ENCODE measurements at regions not wholly inside any gene's neighbourhood (a gene's known extent, or its start where the extent isn't known, plus 50 kb on each side); places are given as distances from the start of the nearest gene placed in this dataset.

DNA sequence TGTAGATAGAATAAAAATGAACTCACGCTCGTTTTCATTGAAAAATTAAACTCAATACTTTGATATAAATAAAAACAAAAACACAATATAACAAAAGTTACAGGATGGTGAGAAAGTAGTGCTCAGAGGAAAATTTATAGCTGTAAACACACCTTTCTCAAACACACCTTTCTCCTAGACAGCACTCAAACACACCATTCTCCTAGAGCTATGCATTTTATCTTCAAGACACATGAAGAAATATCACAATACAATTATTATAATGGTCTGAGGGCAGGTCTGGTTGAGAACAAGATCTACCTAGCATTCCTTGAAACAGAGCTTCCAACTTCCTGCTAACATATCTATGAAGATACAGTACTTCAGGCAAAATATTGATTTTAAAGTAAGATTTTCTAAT is 183.4 kb upstream of the NBEA start:
- Histone ChIP-seq H3K27ac (ENCODE audit: low read depth, low read length) (no peak overlapping the region), H3K79me1 (ENCODE audit: low read length) (peaks cover 4% of the 10 kb centered on the region), H4K8ac (ENCODE audit: low read depth, low read length) (no peak overlapping the region), H3K36me3 (ENCODE audit: control insufficient read depth in 1 of 2, insufficient read depth in 2 of 2, low read length in 2 of 2) (no peaks in the 10 kb centered on the region), H3K18ac (ENCODE audit: low read length) (no peak overlapping the region), H2BK5ac (ENCODE audit: low read depth, low read length, poor library complexity) (no peak overlapping the region), H3K79me2 (ENCODE audit: control insufficient read depth, insufficient read depth, low read length, poor library complexity) (no peaks in the 10 kb centered on the region), H4K12ac (ENCODE audit: low read depth, low read length) (no peak overlapping the region), H3K14ac (ENCODE audit: low read length) (no peak overlapping the region), H4K91ac (ENCODE audit: low read depth, low read length) (no peak overlapping the region), H3K27me3 (ENCODE audit: insufficient read depth, low read length) (no peaks in the 10 kb centered on the region), H2AFZ (ENCODE audit: insufficient read depth, low read length, poor library complexity) (no peak overlapping the region), H3K9ac (ENCODE audit: low read length) (no peak overlapping the region), H3K4me3 (ENCODE audit: low read depth, low read length) (no peak overlapping the region), H3K23ac (ENCODE audit: low read length) (no peak overlapping the region), H2BK120ac (ENCODE audit: insufficient read depth, low read length, poor library complexity) (no peak overlapping the region), H2BK12ac (ENCODE audit: low read length) (no peak overlapping the region), H3K9me3 (ENCODE audit: insufficient read depth, low read depth, low read length) (no peaks in the 10 kb centered on the region), H3K4me2 (ENCODE audit: low read length) (no peak overlapping the region), H2AK5ac (ENCODE audit: low read length) (no peak overlapping the region), H3K4ac (ENCODE audit: low read depth, low read length) (no peak overlapping the region), H3K4me1 (ENCODE audit: control insufficient read depth in 1 of 2, insufficient read depth in 2 of 2, low read length in 2 of 2) (no peaks in the 10 kb centered on the region)
- WGBS (ENCODE audit: extremely low coverage, insufficient coverage, insufficient read length): no CpG with 5 or more reads among the region's 2 CpGs
- DNase-seq: no peak

DNA sequence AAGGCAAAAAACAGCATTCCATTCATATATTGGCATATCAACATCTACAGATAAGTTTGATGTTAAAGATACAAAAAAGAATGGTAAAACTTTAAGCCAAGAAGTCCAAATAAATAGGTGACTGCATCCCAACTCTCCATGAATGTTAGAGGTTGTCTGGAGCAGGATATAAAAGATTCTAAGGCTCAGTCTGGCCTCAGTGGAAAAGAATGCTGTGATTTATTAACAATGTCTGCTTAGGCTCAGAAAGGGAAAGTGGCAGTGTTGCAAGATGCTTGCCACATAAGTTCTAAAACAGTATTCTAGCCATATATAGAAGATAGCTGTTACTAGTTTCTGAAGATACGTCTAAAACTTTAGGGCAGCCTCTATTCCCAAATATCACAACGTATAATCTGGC is 179.8 kb upstream of the NBEA start:
- H3K27me3 ChIP-seq (ENCODE audit: insufficient read depth, low read length): no peaks in the 10 kb centered on the region
- H2BK5ac ChIP-seq (ENCODE audit: low read depth, low read length, poor library complexity): no peak overlapping the region
- H3K18ac ChIP-seq (ENCODE audit: low read length): no peak overlapping the region
- H3K4me3 ChIP-seq (ENCODE audit: low read depth, low read length): no peak overlapping the region
- no peaks in the 10 kb centered on the region for H3K79me2 ChIP-seq (ENCODE audit: control insufficient read depth, insufficient read depth, low read length, poor library complexity)
- no peak overlapping the region for H3K23ac ChIP-seq (ENCODE audit: low read length)
- H3K4me2 ChIP-seq (ENCODE audit: low read length): no peak overlapping the region
- no peak overlapping the region for H2AFZ ChIP-seq (ENCODE audit: insufficient read depth, low read length, poor library complexity)
- no CpG with 5 or more reads among the region's 2 CpGs for WGBS (ENCODE audit: extremely low coverage, insufficient coverage, insufficient read length)
- no peaks in the 10 kb centered on the region for H3K4me1 ChIP-seq (ENCODE audit: control insufficient read depth in 1 of 2, insufficient read depth in 2 of 2, low read length in 2 of 2)
- peaks cover 4% of the 10 kb centered on the region for H3K79me1 ChIP-seq (ENCODE audit: low read length)
- no peak overlapping the region for H3K4ac ChIP-seq (ENCODE audit: low read depth, low read length)
- H2AK5ac ChIP-seq (ENCODE audit: low read length): no peak overlapping the region
- DNase-seq: peak in 1 of 2 donors; percentile 57
- H3K9me3 ChIP-seq (ENCODE audit: insufficient read depth, low read depth, low read length): peaks cover 2% of the 10 kb centered on the region
- no peaks in the 10 kb centered on the region for H3K36me3 ChIP-seq (ENCODE audit: control insufficient read depth in 1 of 2, insufficient read depth in 2 of 2, low read length in 2 of 2)
- H2BK120ac ChIP-seq (ENCODE audit: insufficient read depth, low read length, poor library complexity): no peak overlapping the region
- H3K14ac ChIP-seq (ENCODE audit: low read length): no peak overlapping the region
- H3K9ac ChIP-seq (ENCODE audit: low read length): no peak overlapping the region
- H2BK12ac ChIP-seq (ENCODE audit: low read length): no peak overlapping the region
- no peak overlapping the region for H4K8ac ChIP-seq (ENCODE audit: low read depth, low read length)
- H3K27ac ChIP-seq (ENCODE audit: low read depth, low read length): no peak overlapping the region
- H4K12ac ChIP-seq (ENCODE audit: low read depth, low read length): no peak overlapping the region
- H4K91ac ChIP-seq (ENCODE audit: low read depth, low read length): no peak overlapping the region

DNA sequence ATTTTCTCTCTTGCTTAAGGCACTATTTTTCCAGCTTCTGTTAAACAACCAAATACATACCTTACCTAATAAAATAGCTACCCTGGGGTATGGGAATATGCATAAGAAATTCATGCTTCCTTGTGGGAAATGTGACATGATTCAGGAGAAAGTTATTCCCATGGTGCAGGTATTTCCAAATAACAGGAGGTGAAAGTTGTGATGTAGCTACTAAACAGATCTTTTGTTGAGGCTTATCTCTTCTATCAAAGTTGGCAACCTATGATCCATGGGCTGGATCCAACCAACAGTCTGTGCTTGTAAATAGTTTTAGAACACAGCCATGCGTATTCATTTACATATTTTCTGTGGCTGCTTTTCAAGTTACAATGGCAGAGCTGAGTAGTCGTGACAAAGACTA is 177.8 kb upstream of the NBEA start:
- Histone ChIP-seq H3K9me3 (ENCODE audit: insufficient read depth, low read depth, low read length) (peaks cover 2% of the 10 kb centered on the region), H3K27me3 (ENCODE audit: insufficient read depth, low read length) (no peaks in the 10 kb centered on the region), H4K12ac (ENCODE audit: low read depth, low read length) (no peak overlapping the region), H3K27ac (ENCODE audit: low read depth, low read length) (no peak overlapping the region), H3K4me2 (ENCODE audit: low read length) (no peak overlapping the region), H2BK120ac (ENCODE audit: insufficient read depth, low read length, poor library complexity) (no peak overlapping the region), H3K4me3 (ENCODE audit: low read depth, low read length) (no peak overlapping the region), H3K18ac (ENCODE audit: low read length) (no peak overlapping the region), H3K79me1 (ENCODE audit: low read length) (peaks cover 4% of the 10 kb centered on the region), H2AK5ac (ENCODE audit: low read length) (no peak overlapping the region), H3K4me1 (ENCODE audit: control insufficient read depth in 1 of 2, insufficient read depth in 2 of 2, low read length in 2 of 2) (no peaks in the 10 kb centered on the region), H3K36me3 (ENCODE audit: control insufficient read depth in 1 of 2, insufficient read depth in 2 of 2, low read length in 2 of 2) (no peaks in the 10 kb centered on the region), H4K91ac (ENCODE audit: low read depth, low read length) (no peak overlapping the region), H3K14ac (ENCODE audit: low read length) (no peak overlapping the region), H2BK5ac (ENCODE audit: low read depth, low read length, poor library complexity) (no peak overlapping the region), H3K79me2 (ENCODE audit: control insufficient read depth, insufficient read depth, low read length, poor library complexity) (no peaks in the 10 kb centered on the region), H3K23ac (ENCODE audit: low read length) (no peak overlapping the region), H3K9ac (ENCODE audit: low read length) (no peak overlapping the region), H2AFZ (ENCODE audit: insufficient read depth, low read length, poor library complexity) (no peak overlapping the region), H4K8ac (ENCODE audit: low read depth, low read length) (no peak overlapping the region), H3K4ac (ENCODE audit: low read depth, low read length) (no peak overlapping the region), H2BK12ac (ENCODE audit: low read length) (no peak overlapping the region)
- WGBS (ENCODE audit: extremely low coverage, insufficient coverage, insufficient read length): no CpG with 5 or more reads among the region's 2 CpGs
- DNase-seq: peak; percentile 42 to 84

DNA sequence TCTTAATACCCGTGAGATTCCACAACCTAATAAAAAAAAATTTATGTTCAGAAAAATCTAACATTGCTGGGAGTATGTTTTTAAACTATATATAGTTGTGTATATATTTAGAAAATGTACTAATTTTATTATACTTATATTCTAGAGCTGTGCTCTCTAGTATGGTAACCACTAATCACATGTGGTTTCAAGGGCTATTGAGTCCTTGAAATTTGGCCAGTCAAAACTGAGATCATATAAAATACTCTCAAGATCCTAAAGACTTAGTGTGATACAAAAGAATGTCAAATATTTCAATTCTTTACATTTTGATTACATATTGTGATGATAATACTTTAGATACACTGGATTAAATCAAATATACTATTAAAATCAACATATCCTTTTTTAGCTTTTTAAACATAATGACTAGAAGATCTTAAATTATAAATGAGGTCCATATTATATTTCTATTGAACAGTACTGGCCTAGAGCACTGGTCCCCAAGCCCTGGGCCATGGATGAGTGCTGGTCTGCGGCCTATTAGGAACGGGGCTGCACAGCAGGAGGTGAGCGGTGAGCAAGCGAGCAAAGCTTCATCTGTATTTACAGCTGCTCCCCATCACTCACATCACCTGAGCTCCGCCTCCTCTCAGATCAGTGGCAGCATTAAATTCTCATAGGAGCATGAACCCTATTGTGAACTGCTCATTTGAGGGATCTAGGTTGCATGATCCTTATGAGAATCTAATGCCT is 176.5 kb upstream of the NBEA start:
- Histone ChIP-seq H3K9me3 (ENCODE audit: insufficient read depth, low read depth, low read length) (peaks cover 2% of the 10 kb centered on the region), H3K27ac (ENCODE audit: low read depth, low read length) (no peak overlapping the region), H3K9ac (ENCODE audit: low read length) (no peak overlapping the region), H2BK120ac (ENCODE audit: insufficient read depth, low read length, poor library complexity) (no peak overlapping the region), H3K4me2 (ENCODE audit: low read length) (no peak overlapping the region), H3K4me3 (ENCODE audit: low read depth, low read length) (no peak overlapping the region), H2BK12ac (ENCODE audit: low read length) (no peak overlapping the region), H3K79me1 (ENCODE audit: low read length) (peaks cover 4% of the 10 kb centered on the region), H2AK5ac (ENCODE audit: low read length) (no peak overlapping the region), H4K91ac (ENCODE audit: low read depth, low read length) (no peak overlapping the region), H4K12ac (ENCODE audit: low read depth, low read length) (no peak overlapping the region), H3K4me1 (ENCODE audit: control insufficient read depth in 1 of 2, insufficient read depth in 2 of 2, low read length in 2 of 2) (no peaks in the 10 kb centered on the region), H4K8ac (ENCODE audit: low read depth, low read length) (no peak overlapping the region), H3K23ac (ENCODE audit: low read length) (no peak overlapping the region), H3K4ac (ENCODE audit: low read depth, low read length) (no peak overlapping the region), H2BK5ac (ENCODE audit: low read depth, low read length, poor library complexity) (no peak overlapping the region), H2AFZ (ENCODE audit: insufficient read depth, low read length, poor library complexity) (no peak overlapping the region), H3K79me2 (ENCODE audit: control insufficient read depth, insufficient read depth, low read length, poor library complexity) (no peaks in the 10 kb centered on the region), H3K27me3 (ENCODE audit: insufficient read depth, low read length) (no peaks in the 10 kb centered on the region), H3K18ac (ENCODE audit: low read length) (no peak overlapping the region), H3K14ac (ENCODE audit: low read length) (no peak overlapping the region), H3K36me3 (ENCODE audit: control insufficient read depth in 1 of 2, insufficient read depth in 2 of 2, low read length in 2 of 2) (no peaks in the 10 kb centered on the region)
- WGBS (ENCODE audit: extremely low coverage, insufficient coverage, insufficient read length): no CpG with 5 or more reads among the region's 6 CpGs
- DNase-seq: no peak

Data from trophoblast cell (in vitro differentiated cells and primary cell).